Endothelial cell of umbilical vein (primary cell): ENCODE measurements at regions not wholly inside any gene's neighbourhood (a gene's known extent, or its start where the extent isn't known, plus 50 kb on each side); places are given as distances from the start of the nearest gene placed in this dataset.

Source experiments
- BruUV-seq: library from RNA; stranded (reverse); fragments of 400-500 nt; replicated peaks from 2 replicates; lab custom pipeline; 2021; lab: Mats Ljungman, UMichigan
- CTCF ChIA-PET: fragments of 300-600, 350-600 bp; sonication (Branson Sonifier 250); formaldehyde crosslinking; loops from one replicate; lab custom pipeline; 2021; ENCODE audit warnings: antibody characterized with exemption, inconsistent platforms; lab: Charles Lee
- POLR2A ChIA-PET: fragments of 300-600, 350-600 bp; sonication (Branson Sonifier 250); formaldehyde crosslinking; loops from one replicate; lab custom pipeline; 2021; ENCODE audit warnings: antibody characterized with exemption, inconsistent platforms; lab: Charles Lee
- DNase-seq: peaks from one replicate; pipeline ENCODE4 v3.0.0-alpha.2; 2011; ENCODE audit warnings: low read depth, low spot score
- FAIRE-seq: peaks from 2 replicates; lab custom pipeline; 2011; peaks lifted over from hg19 to GRCh38; lab: Jason Lieb, UNC
- H2AFZ ChIP-seq: 2 replicates; pipeline ENCODE4 v1.6.0; 2012; ENCODE audit warnings: low read depth, low read length, control low read depth, inconsistent platforms
- H3K27ac ChIP-seq: 2 replicates; pipeline ENCODE4 v1.5.1; 2011; ENCODE audit warnings: low read depth, mild to moderate bottlenecking, control low read depth, low read length, moderate library complexity; ENCODE audit not compliant: insufficient read depth
- H3K27me3 ChIP-seq, 2 experiments: 2 replicates each; pipeline versions ENCODE4 v1.6.0 to v1.6.1; 2011; ENCODE audit warnings: low read length in 2 of 2, mixed read lengths in 1 of 2; ENCODE audit not compliant: control insufficient read depth in 2 of 2, insufficient read depth in 2 of 2
- H3K36me3 ChIP-seq, 2 experiments: 2 replicates in 1 of 2; 3 replicates in 1 of 2; pipeline ENCODE4 v1.5.1; 2011; ENCODE audit warnings: low read length in 2 of 2, mild to moderate bottlenecking in 1 of 2, moderate library complexity in 1 of 2; ENCODE audit not compliant: control insufficient read depth in 2 of 2, insufficient read depth in 2 of 2; ENCODE audit errors: extremely low read depth in 1 of 2
- H3K4me1 ChIP-seq: 3 replicates; pipeline ENCODE4 v1.5.1; 2011; ENCODE audit warnings: mild to moderate bottlenecking, low read length; ENCODE audit not compliant: control insufficient read depth, insufficient read depth; ENCODE audit errors: extremely low read depth
- H3K4me2 ChIP-seq: 2 replicates; pipeline ENCODE4 v1.6.1; 2011; ENCODE audit warnings: low read length, control low read depth, mixed read lengths; ENCODE audit not compliant: insufficient read depth
- H3K4me3 ChIP-seq, 3 experiments: fragments of 200-600 bp in 1 of 3; sonication (generic), shearing (Covaris generic) in 1 of 3; replicated peaks in 1 of 3; 2 replicates each; pipeline ENCODE4 v1.5.1; 2011 to 2016; ENCODE audit warnings: control low read depth in 3 of 3, low read length in 3 of 3, mild to moderate bottlenecking in 2 of 3, inconsistent platforms in 1 of 3, low read depth in 1 of 3, moderate library complexity in 1 of 3; ENCODE audit not compliant: insufficient read depth in 1 of 3
- H3K79me2 ChIP-seq: 2 replicates; pipeline ENCODE4 v1.6.0; 2012; ENCODE audit warnings: low read length, inconsistent platforms; ENCODE audit not compliant: control insufficient read depth, insufficient read depth
- H3K9ac ChIP-seq: replicated peaks from 2 replicates; pipeline ENCODE3; 2011; ENCODE audit warnings: low read length, control low read depth; ENCODE audit not compliant: insufficient read depth; ENCODE audit errors: extremely low read depth
- H3K9me1 ChIP-seq: replicated peaks from 3 replicates; pipeline ENCODE4 v1.6.0; 2011; ENCODE audit warnings: mild to moderate bottlenecking, low read length; ENCODE audit not compliant: control insufficient read depth, insufficient read depth; ENCODE audit errors: extremely low read depth
- H3K9me3 ChIP-seq: replicated peaks from 2 replicates; pipeline ENCODE4 v1.5.1; 2012; ENCODE audit warnings: low read length, inconsistent platforms; ENCODE audit not compliant: control insufficient read depth, insufficient read depth
- H4K20me1 ChIP-seq: replicated peaks from 2 replicates; pipeline ENCODE3; 2011; ENCODE audit warnings: mild to moderate bottlenecking, low read length; ENCODE audit not compliant: control insufficient read depth, insufficient read depth; ENCODE audit errors: extremely low read depth
- EZH2 ChIP-seq: IDR thresholded peaks from 2 replicates; pipeline ENCODE4 v1.6.1; 2012; ENCODE audit warnings: borderline replicate concordance, low read depth, mild to moderate bottlenecking, moderate library complexity, low read length, inconsistent platforms; ENCODE audit not compliant: severe bottlenecking
- FOS ChIP-seq: IDR thresholded peaks from 2 replicates; pipeline ENCODE4 v1.6.1; 2011; ENCODE audit warnings: mild to moderate bottlenecking, low read length, moderate library complexity, borderline replicate concordance; ENCODE audit not compliant: insufficient read depth
- GATA2 ChIP-seq: IDR thresholded peaks from 2 replicates; pipeline ENCODE4 v1.7.0; 2011; ENCODE audit warnings: low read depth, mild to moderate bottlenecking, moderate library complexity, mixed read lengths, low read length; ENCODE audit not compliant: insufficient read length, insufficient read depth
- JUN ChIP-seq: IDR thresholded peaks from 2 replicates; pipeline ENCODE4 v1.6.1; 2011; ENCODE audit warnings: borderline replicate concordance, low read depth; ENCODE audit not compliant: insufficient read length, insufficient read depth
- MYC ChIP-seq: IDR thresholded peaks from one replicate; pipeline ENCODE4 v1.6.1; 2011; ENCODE audit warnings: mild to moderate bottlenecking, low read depth, low read length
- POLR2A ChIP-seq: IDR thresholded peaks from 2 replicates; pipeline ENCODE4 v1.6.1; 2012; ENCODE audit warnings: low read depth, mild to moderate bottlenecking, control low read depth, low read length
- POLR2AphosphoS5 ChIP-seq: IDR thresholded peaks from 2 replicates; pipeline ENCODE4 v1.6.1; 2012; ENCODE audit warnings: low read depth, mild to moderate bottlenecking, control low read depth, low read length, moderate library complexity; ENCODE audit not compliant: insufficient read depth
- dilution Hi-C: fragments of 300-500 bp; cut with MboI; formaldehyde crosslinking; loops from one replicate; pipeline ENCODE4 v1.15.0; 2019; ENCODE audit warnings: low sequenced_read_pairs; ENCODE audit not compliant: extremely low pct_ligation_motif_present
- intact Hi-C: fragments of 100-400 bp; cut with micrococcal nuclease; formaldehyde crosslinking; loops from one replicate; pipeline ENCODE4 v1.10.0; 2022
- TF ChIP-seq, protein P1 (sequence below), 2 donors: IDR thresholded peaks; 1 replicate in 1 of 2; 2 replicates in 1 of 2; pipeline ENCODE4 v1.5.1; 2011; ENCODE audit warnings: low read length in 2 of 2, mild to moderate bottlenecking in 2 of 2, moderate library complexity in 2 of 2, control low read depth in 1 of 2, inconsistent platforms in 1 of 2, low read depth in 1 of 2; ENCODE audit not compliant: insufficient read depth in 1 of 2; ENCODE audit errors: extremely low read depth in 1 of 2
- TF ChIP-seq, protein P2 (sequence below): IDR thresholded peaks from 2 replicates; pipeline ENCODE4 v1.6.1; 2011; ENCODE audit not compliant: insufficient read depth, insufficient read length

DNA sequence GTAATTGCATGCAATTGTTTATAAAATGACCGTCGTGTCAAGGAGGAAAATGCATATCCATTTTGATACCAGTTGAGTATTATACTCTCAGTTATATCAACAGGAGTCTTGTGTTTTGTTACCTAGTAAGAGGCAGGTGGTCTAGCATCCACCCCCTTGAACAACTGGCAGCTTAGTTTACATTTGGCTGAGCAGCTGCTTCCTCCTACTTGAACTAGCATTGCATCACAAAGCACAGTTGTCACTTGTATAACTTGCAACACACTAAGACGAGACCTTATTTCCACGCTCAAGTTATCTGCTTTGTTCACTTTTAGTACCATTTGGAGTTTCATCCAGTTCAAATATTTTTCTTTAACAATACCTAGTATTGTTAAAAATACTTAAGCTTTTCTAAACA lies 75.4 kb upstream of the UBE2E3 start:
- H3K27me3 ChIP-seq: no peaks in the 10 kb centered on the region
- H2AFZ ChIP-seq: no peak overlapping the region
- no peak for FAIRE-seq
- no peak overlapping the region for H3K9ac ChIP-seq
- H3K9me3 ChIP-seq: no peaks in the 10 kb centered on the region
- intact Hi-C loops: no loop called here
- no peaks in the 10 kb centered on the region for H3K79me2 ChIP-seq
- H3K27ac ChIP-seq: no peak overlapping the region
- ChIA-PET POLR2A (no interaction called here), CTCF (no interaction called here)
- BruUV-seq: no TSS peak
- dilution Hi-C loops: no loop called here
- no peak for DNase-seq
- no peaks in the 10 kb centered on the region for H4K20me1 ChIP-seq
- no peak for TF ChIP-seq JUN
- TF ChIP-seq GATA2: no peak
- no peak for TF ChIP-seq MYC
- no peak for TF ChIP-seq POLR2A
- TF ChIP-seq POLR2AphosphoS5: no peak
- no peak overlapping the region for H3K4me2 ChIP-seq
- H3K36me3 ChIP-seq: no peaks in the 10 kb centered on the region
- H3K4me1 ChIP-seq: no peaks in the 10 kb centered on the region
- H3K4me3 ChIP-seq: no peak overlapping the region
- no peaks in the 10 kb centered on the region for H3K9me1 ChIP-seq

DNA sequence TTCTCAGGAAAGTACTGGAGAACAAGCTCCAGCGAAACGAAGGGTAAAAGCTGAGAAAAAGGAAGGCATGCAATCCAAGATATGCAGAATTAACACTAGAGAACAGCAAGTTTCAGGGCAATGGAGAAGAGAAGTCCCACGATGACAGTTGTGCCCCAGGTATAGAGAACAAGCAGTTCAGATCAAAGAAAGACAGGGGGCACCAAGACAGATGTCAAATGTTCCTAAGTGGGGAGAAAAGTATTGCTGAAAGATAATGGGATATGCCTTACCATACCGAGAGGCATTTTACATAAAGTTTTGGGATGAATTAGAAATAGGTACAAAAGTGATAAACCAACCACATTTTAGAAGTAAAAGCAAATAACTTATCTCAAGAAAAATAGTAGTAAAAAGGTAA lies 79.1 kb upstream of the UBE2E3 start:
- H3K9me1 ChIP-seq: no peaks in the 10 kb centered on the region
- H3K9ac ChIP-seq: no peak overlapping the region
- no peak overlapping the region for H3K4me2 ChIP-seq
- H2AFZ ChIP-seq: no peak overlapping the region
- H3K4me1 ChIP-seq: no peaks in the 10 kb centered on the region
- dilution Hi-C loops (no loop called here), intact Hi-C loops (no loop called here)
- CTCF ChIA-PET: no interaction called here
- H3K4me3 ChIP-seq: no peak overlapping the region
- no peaks in the 10 kb centered on the region for H3K27me3 ChIP-seq
- TF ChIP-seq EZH2: no peak
- no peak for TF ChIP-seq MYC
- TF ChIP-seq POLR2AphosphoS5: no peak
- no peak for TF ChIP-seq GATA2
- TF ChIP-seq POLR2A: no peak
- TF ChIP-seq JUN: no peak
- TF ChIP-seq, protein P1, sequence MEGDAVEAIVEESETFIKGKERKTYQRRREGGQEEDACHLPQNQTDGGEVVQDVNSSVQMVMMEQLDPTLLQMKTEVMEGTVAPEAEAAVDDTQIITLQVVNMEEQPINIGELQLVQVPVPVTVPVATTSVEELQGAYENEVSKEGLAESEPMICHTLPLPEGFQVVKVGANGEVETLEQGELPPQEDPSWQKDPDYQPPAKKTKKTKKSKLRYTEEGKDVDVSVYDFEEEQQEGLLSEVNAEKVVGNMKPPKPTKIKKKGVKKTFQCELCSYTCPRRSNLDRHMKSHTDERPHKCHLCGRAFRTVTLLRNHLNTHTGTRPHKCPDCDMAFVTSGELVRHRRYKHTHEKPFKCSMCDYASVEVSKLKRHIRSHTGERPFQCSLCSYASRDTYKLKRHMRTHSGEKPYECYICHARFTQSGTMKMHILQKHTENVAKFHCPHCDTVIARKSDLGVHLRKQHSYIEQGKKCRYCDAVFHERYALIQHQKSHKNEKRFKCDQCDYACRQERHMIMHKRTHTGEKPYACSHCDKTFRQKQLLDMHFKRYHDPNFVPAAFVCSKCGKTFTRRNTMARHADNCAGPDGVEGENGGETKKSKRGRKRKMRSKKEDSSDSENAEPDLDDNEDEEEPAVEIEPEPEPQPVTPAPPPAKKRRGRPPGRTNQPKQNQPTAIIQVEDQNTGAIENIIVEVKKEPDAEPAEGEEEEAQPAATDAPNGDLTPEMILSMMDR (IDR thresholded peaks at IDR 0.05; ENCODE audit: extremely low read depth in 1 of 2, insufficient read depth in 1 of 2, low read depth in 1 of 2, low read length in 2 of 2): no peak
- no peak for TF ChIP-seq FOS
- TF ChIP-seq, protein P2, sequence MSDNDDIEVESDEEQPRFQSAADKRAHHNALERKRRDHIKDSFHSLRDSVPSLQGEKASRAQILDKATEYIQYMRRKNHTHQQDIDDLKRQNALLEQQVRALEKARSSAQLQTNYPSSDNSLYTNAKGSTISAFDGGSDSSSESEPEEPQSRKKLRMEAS: no peak
- H3K36me3 ChIP-seq: no peaks in the 10 kb centered on the region
- BruUV-seq: no TSS peak
- POLR2A ChIA-PET: no interaction called here
- no peaks in the 10 kb centered on the region for H3K79me2 ChIP-seq
- no peaks in the 10 kb centered on the region for H3K9me3 ChIP-seq
- no peak overlapping the region for H3K27ac ChIP-seq
- FAIRE-seq (no peak), DNase-seq (no peak)
- no peaks in the 10 kb centered on the region for H4K20me1 ChIP-seq
